ENCODE measurements at regions not wholly inside any gene's neighbourhood (a gene's known extent, or its start where the extent isn't known, plus 50 kb on each side); places are given as distances from the start of the nearest gene placed in this dataset.

GRCh38 chr1:102566182-102566581, 542.1 kb downstream of the COL11A1 start:
- Histone ChIP-seq H2BK15ac (ENCODE audit: low read depth, low read length) (no peak overlapping the region), H3K79me1 (ENCODE audit: insufficient read depth, low read depth, low read length, poor library complexity, severe bottlenecking) (no peaks in the 10 kb centered on the region), H4K91ac (ENCODE audit: insufficient read length, low read depth, low read length) (no peak overlapping the region), H3K27me3 (ENCODE audit: insufficient read depth, low read length) (no peaks in the 10 kb centered on the region), H3K27ac (ENCODE audit: insufficient read length, low read depth, low read length) (no peak overlapping the region), H3K9me3 (ENCODE audit: control insufficient read depth, low read depth, low read length) (no peaks in the 10 kb centered on the region), H3K23ac (ENCODE audit: insufficient read length, low read depth, low read length) (no peak overlapping the region), H4K5ac (ENCODE audit: insufficient read length, low read depth, low read length) (no peak overlapping the region), H3K79me2 (ENCODE audit: insufficient read depth, low read length) (no peaks in the 10 kb centered on the region), H4K8ac (replicated peaks; ENCODE audit: insufficient read length, low read depth, low read length) (no peak overlapping the region), H2BK20ac (ENCODE audit: low read depth, low read length, poor library complexity, severe bottlenecking) (no peak overlapping the region), H3K9ac (ENCODE audit: extremely low read depth, insufficient read length, low read length) (no peak overlapping the region), H3K23me2 (ENCODE audit: insufficient read length, low read depth, low read length, poor library complexity, severe bottlenecking) (no peaks in the 10 kb centered on the region), H3K4ac (ENCODE audit: low read depth, low read length) (no peak overlapping the region), H3K18ac (ENCODE audit: insufficient read length, low read depth, low read length) (no peak overlapping the region), H2BK5ac (ENCODE audit: insufficient read length, low read length) (no peak overlapping the region), H3K4me2 (ENCODE audit: insufficient read depth, insufficient read length, low read length) (no peak overlapping the region), H2AFZ (ENCODE audit: low read length) (no peak overlapping the region), H2BK120ac (ENCODE audit: low read depth, low read length, poor library complexity, severe bottlenecking) (no peak overlapping the region), H3K14ac (ENCODE audit: insufficient read depth, low read length) (no peak overlapping the region), H2BK12ac (ENCODE audit: insufficient read length, low read depth, low read length) (no peak overlapping the region), H3K56ac (ENCODE audit: insufficient read length, low read depth, low read length) (no peak overlapping the region), H2AK5ac (ENCODE audit: insufficient read length, low read length) (no peak overlapping the region), H3T11ph (ENCODE audit: low read length) (no peak overlapping the region), H3K4me1 (ENCODE audit: insufficient read depth, low read length) (no peaks in the 10 kb centered on the region), H4K20me1 (ENCODE audit: control insufficient read depth, insufficient read depth, insufficient read length) (no peaks in the 10 kb centered on the region)
- DNase-seq: no peak
- Mint-ChIP-seq H3K4me3 (no peak overlapping the region), H3K27ac (no peak overlapping the region), H3K4me1 (no peaks in the 10 kb centered on the region), H3K27me3 (ENCODE audit: low read depth) (no peaks in the 10 kb centered on the region), H3K9me3 (no peaks in the 10 kb centered on the region), H3K36me3 (ENCODE audit: insufficient read depth in 1 of 3, low read depth in 3 of 3) (no peaks in the 10 kb centered on the region)
- TF ChIP-seq CTCF (conservative IDR thresholded peaks at IDR 0.05): no peak
